ENCODE measurements at regions not wholly inside any gene's neighbourhood (a gene's known extent, or its start where the extent isn't known, plus 50 kb on each side); places are given as distances from the start of the nearest gene placed in this dataset.

DNA sequence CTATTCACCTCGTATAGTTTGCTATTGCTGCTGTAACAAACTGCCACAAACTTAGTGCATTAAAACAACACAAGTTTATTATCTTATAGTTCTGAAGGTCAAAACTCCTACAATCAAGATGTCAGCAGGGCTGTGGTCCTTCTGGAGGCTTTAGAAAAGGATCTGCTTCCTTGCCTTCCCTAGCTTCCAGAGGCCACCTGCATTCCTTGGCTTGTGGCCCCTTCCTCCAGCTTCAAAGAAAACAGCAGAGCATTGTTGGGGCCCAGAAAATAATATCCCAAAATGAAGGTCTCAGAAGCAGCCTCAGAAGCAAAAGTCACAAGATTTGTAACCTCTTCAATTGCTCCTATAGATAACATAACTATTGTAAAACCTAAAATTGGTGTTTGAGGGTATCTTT is 100.6 kb downstream of the HNRNPLL start:
- TF ChIP-seq POLR2A (IDR thresholded peaks at IDR 0.05) (no peak), CTCF (IDR thresholded peaks at IDR 0.05) (no peak), POLR2AphosphoS5 (IDR thresholded peaks at IDR 0.05) (no peak)

All from sigmoid colon (tissue), 4 donors.